SK-N-DZ (cell line): ENCODE measurements at regions not wholly inside any gene's neighbourhood (a gene's known extent, or its start where the extent isn't known, plus 50 kb on each side); places are given as distances from the start of the nearest gene placed in this dataset.
"Not testable (repeated sequence)": the region's sequence is repeated elsewhere in the genome, so short reads cannot be mapped to it uniquely, and the experiment has no call there.

Experiments used
- DNase-seq: peaks from one replicate; pipeline ENCODE4 v3.0.0-alpha.2; 2015; ENCODE audit warnings: low spot score

DNA sequence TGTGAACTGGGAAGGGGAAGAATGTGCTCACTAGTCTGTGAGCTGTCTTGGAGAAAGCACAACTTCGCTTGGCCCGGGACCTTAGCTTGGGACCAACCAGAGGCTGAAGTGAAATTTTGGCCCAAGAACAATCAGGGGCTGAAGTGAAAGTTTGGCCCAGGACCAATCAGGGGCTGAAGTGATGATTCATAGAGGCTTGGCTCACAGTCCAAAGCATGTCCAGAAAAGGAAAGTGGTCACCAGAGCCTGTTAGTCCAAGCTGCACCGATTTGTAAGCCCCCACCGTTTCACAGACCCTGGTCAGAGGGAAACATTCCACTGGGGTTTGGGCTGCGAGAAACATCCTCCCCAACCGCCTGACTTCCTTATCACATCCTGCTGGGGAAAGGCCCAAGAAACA is 763.3 kb downstream of the SPATA31A7 start:
- DNase-seq: not testable (repeated sequence)

DNA sequence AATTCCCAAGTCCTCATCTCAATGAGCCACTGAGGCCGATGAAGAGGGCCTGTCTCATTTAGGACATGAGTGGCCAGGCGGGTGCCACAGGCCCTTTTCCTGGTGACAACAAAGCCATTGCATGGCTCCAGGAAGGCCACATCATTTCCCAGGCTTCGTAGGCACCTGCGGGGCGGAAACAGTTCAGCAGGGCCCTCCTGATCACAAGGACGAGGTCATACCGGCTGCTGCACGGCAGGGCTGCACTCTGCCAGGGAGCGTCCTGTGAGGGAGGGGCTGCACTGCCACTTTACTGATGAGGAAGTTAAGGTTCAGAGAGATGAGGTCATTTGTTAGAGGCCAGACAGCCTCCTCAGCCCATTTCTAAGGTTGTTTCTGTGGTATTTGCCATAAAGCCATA is 781.8 kb downstream of the SPATA31A7 start:
- not testable (repeated sequence) for DNase-seq

DNA sequence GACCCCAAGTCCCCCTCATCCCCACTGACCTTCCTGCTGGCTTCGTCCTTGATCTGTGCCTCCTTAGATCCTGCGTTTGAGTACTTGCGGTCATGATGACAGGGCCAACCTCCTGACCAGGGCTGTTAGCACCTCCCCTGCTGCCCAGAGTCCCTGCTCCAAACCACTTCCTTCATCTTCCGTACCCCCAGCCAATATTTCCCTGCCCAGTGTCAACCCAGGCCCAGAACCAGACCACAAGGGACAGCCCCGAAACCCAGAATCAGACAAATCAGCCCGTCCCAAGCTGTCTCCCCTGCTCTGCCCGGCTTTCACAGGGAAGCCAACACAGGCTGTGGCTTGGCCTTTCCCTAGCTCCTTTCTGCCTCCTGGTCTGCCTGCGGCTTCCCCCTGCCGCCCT is 784.7 kb downstream of the SPATA31A7 start:
- DNase-seq: peak; percentile 0

DNA sequence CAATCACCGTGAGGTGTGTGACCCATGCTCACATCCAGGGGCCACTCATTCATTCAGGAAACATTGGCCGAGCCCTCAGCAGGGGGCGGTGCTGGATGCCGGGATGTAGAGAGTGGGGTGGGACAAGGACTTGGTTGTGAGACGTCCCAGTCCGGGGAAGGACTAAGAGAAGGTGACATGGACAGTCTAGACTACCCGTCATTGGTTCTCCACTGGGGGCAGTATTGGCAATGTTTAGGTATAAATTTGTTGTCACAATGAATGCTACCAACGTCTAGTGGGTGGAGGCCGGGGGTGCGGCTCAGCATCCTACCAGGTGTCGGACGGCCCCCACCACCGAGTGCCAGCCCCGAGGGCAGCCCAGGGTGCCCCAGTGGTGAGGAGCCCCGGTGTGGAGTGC is 786.5 kb downstream of the SPATA31A7 start:
- not testable (repeated sequence) for DNase-seq

DNA sequence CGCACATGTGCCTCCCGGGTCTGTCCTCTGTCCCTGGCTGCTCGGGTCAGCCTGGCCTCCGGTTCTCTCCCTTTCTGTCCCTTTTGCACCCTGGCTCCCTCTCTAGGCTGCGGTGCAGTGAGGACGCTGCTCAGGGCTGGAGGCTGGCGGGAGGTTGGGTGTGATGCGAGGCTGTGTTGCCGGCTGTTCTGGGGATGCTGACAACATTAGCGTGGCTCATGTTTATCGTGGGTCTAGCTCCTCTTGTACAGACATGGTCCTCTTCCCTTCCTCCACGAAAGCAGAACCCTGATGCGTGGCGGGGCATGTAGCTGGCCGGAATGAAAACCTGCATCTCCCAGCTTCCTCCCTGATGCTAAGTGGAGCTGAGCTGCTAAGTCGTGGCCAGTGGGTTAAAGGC is 792.9 kb downstream of the SPATA31A7 start:
- not testable (repeated sequence) for DNase-seq

DNA sequence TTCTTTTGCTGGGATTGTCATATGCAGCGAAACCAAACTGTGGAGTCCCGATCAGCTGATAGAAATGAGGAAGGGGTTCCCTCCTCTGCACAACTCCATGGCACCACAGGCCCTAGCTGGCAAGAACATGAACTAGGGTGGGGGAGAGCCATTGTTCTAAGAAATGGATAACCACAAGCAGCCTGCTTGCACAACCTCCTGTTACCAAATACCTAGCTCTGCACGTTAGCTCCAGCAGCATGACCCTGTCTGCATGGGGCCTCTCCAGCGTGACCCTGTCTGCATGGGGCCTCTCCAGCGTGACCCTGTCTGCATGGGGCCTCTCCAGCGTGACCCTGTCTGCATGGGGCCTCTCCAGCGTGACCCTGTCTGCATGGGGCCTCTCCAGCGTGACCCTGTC is 793.6 kb downstream of the SPATA31A7 start:
- not testable (repeated sequence) for DNase-seq

DNA sequence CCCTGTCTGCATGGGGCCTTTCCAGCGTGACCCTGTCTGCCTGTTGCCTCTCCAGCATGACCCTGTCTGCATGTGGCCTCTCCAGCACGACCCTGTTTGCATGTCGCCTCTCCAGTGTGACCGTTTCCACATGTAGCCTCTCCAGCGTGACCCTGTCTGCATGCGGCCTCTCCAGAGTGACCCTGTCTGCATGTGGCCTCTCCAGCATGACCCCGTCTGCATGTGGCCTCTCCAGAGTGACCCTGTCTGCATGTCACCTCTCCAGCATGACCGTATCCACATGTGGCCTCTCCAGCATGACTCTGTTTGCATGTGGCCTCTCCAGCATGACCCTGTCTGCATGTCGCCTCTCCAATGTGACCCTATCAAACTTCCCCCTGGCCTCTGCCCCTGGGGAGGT is 794.1 kb downstream of the SPATA31A7 start:
- not testable (repeated sequence) for DNase-seq

DNA sequence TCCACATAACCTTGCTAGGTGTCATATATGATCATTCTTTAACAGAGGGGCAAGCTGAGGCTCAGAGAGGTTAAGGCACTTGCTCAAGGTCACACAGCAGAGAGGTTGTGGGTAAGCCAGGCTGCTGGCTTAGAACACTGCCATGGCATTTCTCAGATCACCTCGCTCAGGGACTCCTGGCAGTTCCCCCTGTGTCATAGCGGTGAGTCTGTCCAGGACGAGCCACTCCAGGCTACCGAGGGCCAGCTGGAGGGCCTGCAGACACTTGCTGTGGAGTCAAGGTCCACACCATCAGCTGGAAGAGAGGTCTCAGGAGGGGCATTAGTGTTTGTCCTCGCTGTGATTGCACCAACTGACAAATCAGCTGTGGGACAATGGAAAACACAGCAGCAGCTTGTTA is 794.7 kb downstream of the SPATA31A7 start:
- not testable (repeated sequence) for DNase-seq

DNA sequence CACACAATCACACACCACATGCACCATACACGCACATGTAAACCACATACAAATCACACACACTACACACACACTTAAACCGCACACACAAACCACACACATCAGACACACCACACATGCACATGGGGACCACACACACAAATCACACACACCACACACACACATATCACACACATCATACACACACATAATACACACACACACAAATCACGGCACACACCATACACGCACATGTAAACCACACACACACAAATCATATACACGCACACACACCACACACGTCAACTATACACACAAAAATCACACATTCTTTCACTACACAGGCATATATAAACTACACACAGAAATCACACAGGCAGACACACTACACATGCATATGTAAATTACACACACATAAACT is 802.3 kb downstream of the SPATA31A7 start:
- DNase-seq: not testable (repeated sequence)

DNA sequence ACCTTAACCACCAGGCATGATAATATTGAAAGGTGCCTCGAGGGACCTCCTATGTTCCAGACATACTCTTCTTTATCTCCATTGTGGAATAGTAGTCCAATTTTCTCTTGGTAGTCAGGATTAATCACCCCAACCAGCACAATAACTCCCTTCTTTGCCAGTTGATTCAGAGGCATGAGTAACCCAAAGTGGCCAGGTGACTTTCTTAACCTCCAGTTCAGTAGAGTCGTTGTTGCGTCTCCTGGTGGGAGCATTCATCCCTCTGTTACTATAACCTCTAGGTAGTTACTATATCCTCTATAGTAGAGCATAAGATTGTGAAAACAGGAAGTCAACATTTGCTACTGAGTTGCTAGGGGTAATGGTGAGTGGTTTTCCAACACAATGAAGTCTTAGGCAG is 842.6 kb downstream of the SPATA31A7 start:
- not testable (repeated sequence) for DNase-seq

DNA sequence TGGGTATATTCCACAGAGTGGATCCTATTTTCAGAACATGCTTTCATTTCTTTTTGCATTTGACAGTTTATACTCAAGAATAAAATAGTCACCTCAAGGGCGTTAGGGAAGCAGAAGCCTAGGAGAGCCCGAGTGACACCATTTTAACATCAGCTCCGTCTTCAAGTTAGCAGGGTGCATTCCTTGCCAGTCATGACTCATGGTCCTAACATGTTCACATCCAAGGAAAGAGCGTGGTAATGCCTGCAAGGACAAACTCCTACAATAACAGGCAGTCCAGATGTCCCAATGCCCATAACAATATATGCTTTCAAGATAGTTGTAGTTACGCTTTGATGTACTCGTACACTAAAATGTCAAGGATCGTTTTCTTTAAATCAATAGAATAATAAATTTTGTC is 848.4 kb downstream of the SPATA31A7 start:
- not testable (repeated sequence) for DNase-seq

DNA sequence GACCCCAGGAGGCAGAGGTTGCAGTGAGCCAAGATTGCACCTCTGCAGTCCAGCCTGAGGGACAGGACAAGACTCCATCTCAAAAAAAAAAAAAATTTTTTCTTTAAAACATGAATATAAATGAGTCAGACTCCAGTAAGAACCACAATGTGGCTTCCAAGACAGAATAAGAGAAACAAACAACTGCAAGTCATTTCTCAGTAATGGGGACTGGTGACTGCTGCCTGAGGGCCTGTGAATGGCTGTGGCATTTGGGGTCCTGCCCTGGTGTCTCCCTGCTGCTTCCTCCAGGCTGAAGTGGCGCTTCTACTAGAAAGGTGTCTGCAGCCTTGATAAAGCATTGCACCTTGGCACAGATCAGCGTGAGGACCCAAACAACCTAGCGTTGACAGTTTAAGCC is 868.3 kb downstream of the SPATA31A7 start:
- DNase-seq: not testable (repeated sequence)

DNA sequence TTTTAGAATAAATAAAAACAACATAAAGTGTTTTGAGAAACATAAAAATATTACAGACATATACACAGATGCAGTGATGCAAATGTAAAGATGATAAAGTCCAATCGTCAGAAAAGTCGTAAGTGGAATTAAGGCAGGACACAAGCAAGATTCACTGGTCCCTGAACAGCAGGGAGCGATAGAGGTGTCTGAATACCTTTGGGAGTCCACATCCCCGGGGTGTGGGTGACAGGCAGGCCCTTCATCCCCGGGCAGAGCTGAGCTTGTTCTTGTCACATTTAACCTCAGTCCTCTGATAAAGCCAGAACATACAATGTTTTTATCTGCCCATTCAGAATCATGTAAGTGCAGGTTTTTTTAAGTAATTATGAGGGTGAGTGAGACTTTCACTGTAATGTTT is 881.2 kb downstream of the SPATA31A7 start:
- not testable (repeated sequence) for DNase-seq

DNA sequence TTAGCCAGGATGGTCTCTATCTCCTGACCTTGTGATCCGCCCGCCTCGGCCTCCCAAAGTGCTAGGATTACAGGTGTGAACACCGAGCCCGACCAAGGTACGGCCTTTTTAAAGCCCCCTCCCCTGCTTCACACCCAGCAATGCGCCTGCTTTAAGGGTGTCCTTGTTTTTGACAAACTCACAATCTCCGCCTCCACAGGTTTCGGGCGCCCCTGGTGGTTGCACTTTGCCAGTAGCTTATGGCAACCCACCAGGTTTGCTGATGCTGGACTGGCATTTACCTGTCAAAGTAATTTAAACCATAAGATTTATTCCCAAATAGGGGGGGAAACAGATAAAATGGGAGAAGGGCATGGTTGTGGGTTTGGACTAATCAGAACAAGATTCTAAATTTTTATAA is 883.6 kb downstream of the SPATA31A7 start:
- DNase-seq: not testable (repeated sequence)

DNA sequence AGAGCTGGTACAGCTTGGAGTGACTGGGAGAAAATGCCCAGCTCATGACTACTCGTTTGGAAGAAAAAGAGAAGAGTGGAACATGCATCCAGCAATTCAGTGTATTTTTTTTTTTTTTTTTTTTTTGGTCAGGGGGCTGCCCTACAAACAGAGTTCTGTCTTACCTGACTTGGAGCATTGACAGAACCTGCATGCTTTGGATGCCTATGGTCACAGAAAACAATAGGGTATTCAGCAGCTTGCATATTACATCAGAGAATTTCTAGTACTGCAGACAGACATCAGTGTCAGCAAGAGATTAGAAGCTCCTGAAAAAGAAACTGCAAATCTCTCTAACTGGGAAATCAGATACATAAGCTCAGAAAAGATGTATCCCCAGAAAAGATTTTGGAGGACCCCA is 894.4 kb downstream of the SPATA31A7 start:
- not testable (repeated sequence) for DNase-seq

DNA sequence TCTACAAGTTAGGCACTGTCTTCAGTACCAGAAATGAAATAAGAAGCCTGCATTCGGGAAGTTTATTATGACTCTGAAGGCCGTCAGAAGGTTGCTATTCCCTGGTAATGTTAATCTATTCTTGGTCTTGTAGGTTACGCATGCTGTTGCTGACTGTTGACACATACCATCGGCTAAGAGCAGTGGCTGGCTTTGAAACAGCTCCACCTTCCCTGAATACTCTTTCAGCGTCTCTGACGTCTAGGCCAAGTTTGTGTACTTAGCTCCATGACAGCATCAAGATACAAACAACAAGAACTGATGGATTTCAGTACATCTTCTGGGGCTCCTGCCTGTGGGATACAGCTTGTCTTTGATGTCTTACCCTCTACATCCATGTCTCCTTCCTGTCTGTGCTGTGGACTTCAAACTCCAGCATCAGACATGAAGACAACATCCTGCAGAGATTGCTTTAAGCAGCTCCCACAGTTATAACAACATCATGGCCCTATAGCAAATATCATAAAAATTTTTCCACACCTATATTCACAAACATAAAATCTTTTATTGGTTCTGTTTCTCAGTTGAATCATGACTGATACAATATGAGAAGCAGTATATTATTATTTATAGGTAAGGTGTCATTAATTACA is 906.0 kb downstream of the SPATA31A7 start:
- DNase-seq: not testable (repeated sequence)

DNA sequence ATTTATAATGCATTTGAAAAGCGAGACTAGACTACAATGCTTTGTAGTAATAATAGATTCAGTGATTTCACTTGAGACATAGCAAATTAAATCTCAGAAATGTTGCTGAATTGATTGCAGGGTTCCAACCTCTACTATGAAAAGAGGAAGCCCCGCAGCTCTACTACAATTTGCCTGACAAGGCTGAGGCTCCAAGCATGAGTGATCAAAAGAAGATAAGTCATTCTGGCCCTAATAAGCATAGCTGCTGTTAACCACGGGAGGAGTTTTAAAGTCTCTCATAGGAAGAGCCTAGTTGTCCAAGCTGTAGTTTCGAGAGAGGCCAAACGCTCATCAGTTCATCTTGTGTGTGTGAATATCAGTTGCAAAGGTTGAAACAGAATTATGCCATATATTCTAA is 920.6 kb downstream of the SPATA31A7 start:
- DNase-seq: not testable (repeated sequence)

DNA sequence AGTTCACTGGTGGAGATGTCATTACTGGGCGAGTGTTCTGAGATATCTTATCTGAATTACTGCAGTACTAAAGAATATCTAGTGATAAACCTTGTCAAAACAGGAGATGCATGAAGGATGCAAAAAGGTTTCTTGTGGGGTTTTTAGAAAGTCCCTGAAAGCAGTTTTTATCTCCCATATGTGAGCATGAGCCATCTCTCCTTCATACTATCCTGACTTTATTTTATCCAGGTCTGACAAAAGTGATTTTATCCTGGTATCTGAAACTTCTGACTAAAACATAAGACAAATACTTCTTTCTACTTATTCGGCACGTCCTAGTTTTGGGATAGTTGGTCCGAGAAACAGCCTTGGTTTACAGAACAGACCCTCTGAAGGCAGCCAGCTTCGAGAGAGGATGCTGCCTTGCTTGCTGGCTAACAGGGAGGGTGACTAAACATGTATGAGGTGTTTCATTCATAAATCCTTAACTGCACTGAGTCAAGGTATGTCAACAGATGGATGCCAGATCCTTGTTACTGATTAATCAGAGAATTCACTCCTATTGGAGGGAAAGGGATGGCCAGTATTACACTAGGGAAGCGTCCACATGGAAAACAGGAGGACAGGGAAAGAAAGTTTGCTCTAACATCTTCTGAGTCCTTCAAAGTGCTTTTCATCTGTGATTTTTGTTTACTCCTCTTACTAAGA is 927.3 kb downstream of the SPATA31A7 start:
- not testable (repeated sequence) for DNase-seq

DNA sequence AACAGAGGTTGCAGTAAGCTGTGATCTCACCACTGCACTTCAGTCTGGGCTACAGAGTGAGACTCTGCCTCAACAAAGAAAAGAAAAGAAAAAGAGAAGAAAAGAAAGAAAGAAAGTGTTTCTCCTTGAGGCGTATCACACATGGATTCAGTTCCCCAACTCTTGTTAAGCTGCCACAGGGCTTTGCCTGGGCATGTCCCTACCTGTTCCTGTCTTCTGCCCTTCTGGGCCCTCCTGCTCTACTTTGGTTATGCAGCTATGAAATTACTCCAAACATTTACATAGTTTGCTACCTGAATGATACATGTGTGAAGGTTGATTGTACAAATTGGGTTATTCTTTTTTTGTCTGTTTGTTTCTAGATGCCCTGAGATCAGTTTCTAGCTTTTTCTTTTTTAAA is 929.8 kb downstream of the SPATA31A7 start:
- DNase-seq: not testable (repeated sequence)

DNA sequence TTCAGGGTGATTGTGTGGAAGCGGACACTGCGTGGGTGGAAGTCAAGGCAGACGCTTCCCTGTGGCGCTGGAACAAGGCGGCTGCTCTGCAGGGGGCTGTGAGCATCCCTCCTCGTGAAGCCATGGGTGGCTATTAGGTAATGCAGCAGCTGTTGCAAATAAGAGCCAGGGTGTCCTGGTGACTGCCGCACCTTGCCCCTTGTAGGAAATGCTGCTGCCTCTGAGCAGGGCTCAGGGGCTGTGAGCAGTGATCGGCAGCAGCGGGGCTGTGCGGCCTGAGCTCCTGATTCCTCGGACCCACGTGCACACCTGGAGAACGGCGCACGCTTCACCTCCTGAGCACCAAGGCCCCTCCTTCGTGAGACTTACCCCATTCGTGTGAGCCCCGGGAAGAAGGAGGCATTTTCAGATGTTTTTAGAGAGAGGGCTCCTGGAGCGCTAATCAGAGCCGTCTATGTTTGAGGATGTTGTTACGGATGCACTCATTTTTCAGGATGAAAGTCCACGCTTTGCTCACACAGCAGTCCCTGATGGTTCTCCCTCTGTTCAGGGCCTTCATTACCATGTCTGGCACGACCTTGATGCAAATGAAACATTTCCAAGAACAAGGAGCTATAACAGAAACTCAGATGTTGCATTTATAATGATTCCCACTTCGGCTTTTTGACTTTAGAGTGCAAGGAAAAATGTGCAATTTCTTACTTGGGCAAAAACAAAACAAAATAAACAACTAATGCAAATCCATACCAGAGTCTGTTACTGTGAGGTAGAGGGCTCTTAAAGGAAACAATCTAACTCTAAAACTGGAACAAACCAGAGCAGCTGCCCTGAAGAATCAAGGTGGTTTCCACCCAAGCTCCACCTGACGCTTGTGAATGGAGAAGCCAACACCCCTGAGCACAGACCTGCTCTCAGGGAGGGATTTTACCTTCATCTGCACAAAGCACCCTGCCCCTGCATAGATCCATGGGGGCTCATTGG is 936.1 kb downstream of the SPATA31A7 start:
- not testable (repeated sequence) for DNase-seq

DNA sequence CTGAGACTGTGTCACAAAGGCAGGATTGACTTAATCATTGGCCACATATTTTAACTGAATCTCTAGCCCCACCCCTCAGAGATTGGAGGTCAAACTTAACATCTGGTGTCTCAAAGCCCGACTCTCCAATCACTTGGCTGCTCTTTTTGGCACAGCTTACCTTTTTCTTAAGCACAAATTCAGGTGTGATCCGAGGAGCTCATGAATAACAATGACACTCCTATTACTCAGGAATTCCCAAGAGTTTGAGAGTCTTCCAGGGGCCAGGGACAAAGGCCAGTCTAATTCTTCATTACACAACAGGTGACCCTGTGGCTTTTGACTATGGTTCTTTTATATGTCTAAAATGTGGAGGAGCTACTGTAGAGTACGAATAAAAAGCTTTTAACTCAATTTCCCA is 945.2 kb downstream of the SPATA31A7 start:
- DNase-seq: not testable (repeated sequence)

DNA sequence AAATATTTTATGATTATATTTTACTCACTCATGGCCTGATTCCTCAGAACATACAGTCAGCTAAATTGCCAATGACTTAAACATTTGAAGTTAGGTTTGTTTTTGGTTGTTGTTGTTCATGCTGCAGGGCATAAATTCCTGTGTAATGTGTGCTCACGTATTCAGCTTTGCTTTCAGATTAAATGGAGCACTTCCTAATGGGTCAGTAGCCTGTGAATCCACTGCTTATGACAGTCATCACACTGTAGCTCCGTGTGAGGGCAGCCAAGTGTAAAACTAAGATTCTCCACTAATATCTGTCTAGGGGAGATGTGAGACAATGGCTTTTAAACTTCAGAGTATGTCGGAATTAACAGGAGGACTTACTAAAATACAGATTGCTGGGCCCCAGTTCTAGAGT is 955.8 kb downstream of the SPATA31A7 start:
- DNase-seq: not testable (repeated sequence)
